Gastroesophageal sphincter (tissue), 4 donors: ENCODE measurements at regions not wholly inside any gene's neighbourhood (a gene's known extent, or its start where the extent isn't known, plus 50 kb on each side); places are given as distances from the start of the nearest gene placed in this dataset.

Experiments used
- ATAC-seq: fragments of 150-250 bp; one replicate; pipeline ENCODE4 v1.9.1; 2016; ENCODE audit warnings: mild to moderate bottlenecking, moderate library complexity
- H3K27ac ChIP-seq, 4 donors: fragments of 200-600 bp; sonication (generic) in 3 of 4; 1 replicate in 3 of 4; 2 replicates in 1 of 4; pipeline ENCODE4 v1.5.1; 2016 to 2019
- H3K27me3 ChIP-seq: fragments of 200-600 bp; sonication (generic); one replicate; pipeline ENCODE4 v1.5.1; 2019
- H3K36me3 ChIP-seq, 2 donors: fragments of 200-600 bp; sonication (generic); one replicate each; pipeline ENCODE4 v1.5.1; 2019; ENCODE audit warnings: control low read depth in 1 of 2
- H3K4me1 ChIP-seq, 3 donors: fragments of 200-600 bp; sonication (generic); 1 replicate in 2 of 3; 2 replicates in 1 of 3; pipeline ENCODE4 v1.5.1; 2016 to 2019; ENCODE audit warnings: control low read depth in 2 of 3
- H3K4me3 ChIP-seq, 2 donors: fragments of 200-600 bp; sonication (generic); one replicate each; pipeline ENCODE4 v1.5.1; 2019; ENCODE audit warnings: mild to moderate bottlenecking in 1 of 2, moderate library complexity in 1 of 2
- H3K9me3 ChIP-seq, 3 donors: fragments of 200-600 bp; sonication (generic); one replicate each; pipeline ENCODE4 v1.5.1; 2017 to 2019; ENCODE audit warnings: control low read depth in 2 of 3
- CTCF ChIP-seq, 4 experiments: fragments of 200-600 bp in 2 of 4; fragments of 450-650 bp in 2 of 4; sonication (generic) in 1 of 4; IDR thresholded peaks; one replicate each; pipeline ENCODE4 v1.5.1; 2017 to 2019; ENCODE audit warnings: antibody characterized with exemption in 4 of 4, mild to moderate bottlenecking in 2 of 4, moderate library complexity in 2 of 4
- EP300 ChIP-seq: sonication (generic); formaldehyde crosslinking; IDR thresholded peaks from one replicate; pipeline ENCODE4 v1.6.1; 2017; ENCODE audit warnings: antibody characterized with exemption, mild to moderate bottlenecking
- POLR2A ChIP-seq, 2 donors: fragments of 450-650 bp; IDR thresholded peaks; one replicate each; pipeline ENCODE4 v1.6.1; 2017; ENCODE audit warnings: antibody characterized with exemption in 2 of 2, mild to moderate bottlenecking in 2 of 2, moderate library complexity in 1 of 2
- POLR2AphosphoS5 ChIP-seq: sonication (generic); formaldehyde crosslinking; IDR thresholded peaks from one replicate; pipeline ENCODE4 v1.6.1; 2017; ENCODE audit warnings: antibody characterized with exemption
- WGBS, 2 donors: methylation state at CpG; one replicate each; pipeline ENCODE4 v1.1.5; 2018; ENCODE audit warnings: low coverage in 1 of 2; 5-methylcytosine and 5-hydroxymethylcytosine counted together

- H3K27me3 ChIP-seq = no peaks in the 10 kb centered on the region
- H3K27ac ChIP-seq = no peak overlapping the region
- WGBS, 2 donors = 70 to 90% methylated on average over 1 of the region's 1 CpG
- H3K4me3 ChIP-seq = no peak overlapping the region
- no peaks in the 10 kb centered on the region for H3K4me1 ChIP-seq
- TF ChIP-seq CTCF (IDR thresholded peaks at IDR 0.05) = no peak
- no peak for TF ChIP-seq EP300
- TF ChIP-seq POLR2A (IDR thresholded peaks at IDR 0.05) = no peak
- TF ChIP-seq POLR2AphosphoS5 = no peak
- ATAC-seq = no peak
- H3K9me3 ChIP-seq = no peaks in the 10 kb centered on the region
- no peaks in the 10 kb centered on the region for H3K36me3 ChIP-seq
Measured at GRCh38 chr13:54484166-54484565, 1455.6 kb downstream of the OLFM4 start.

- ATAC-seq = no peak
- WGBS, 2 donors = 81 to 89% methylated on average over 4 to 7 of the region's 7 CpGs
Measured at GRCh38 chr13:54486421-54487166, 1458.0 kb downstream of the OLFM4 start.

GRCh38 chr13:54489359-54489758, 1460.7 kb downstream of the OLFM4 start:
- Histone ChIP-seq H3K27ac (no peak overlapping the region), H3K9me3 (peaks cover 0 to 5% (median 0%) of the 10 kb centered on the region in 3 donors), H3K27me3 (no peaks in the 10 kb centered on the region), H3K4me3 (no peak overlapping the region), H3K36me3 (no peaks in the 10 kb centered on the region), H3K4me1 (no peaks in the 10 kb centered on the region)
- WGBS, 2 donors = 89 to 90% methylated on average over 1 of the region's 1 CpG
- TF ChIP-seq EP300 (no peak), CTCF (IDR thresholded peaks at IDR 0.05) (no peak), POLR2AphosphoS5 (no peak), POLR2A (IDR thresholded peaks at IDR 0.05) (no peak)
- no peak for ATAC-seq

More at GRCh38 chr13:54486421-54487166, 1458.0 kb downstream of the OLFM4 start:
- H3K9me3 ChIP-seq = no peaks in the 10 kb centered on the region
- H3K27ac ChIP-seq = no peak overlapping the region
- H3K4me3 ChIP-seq = no peak overlapping the region
- TF ChIP-seq POLR2A (IDR thresholded peaks at IDR 0.05) (no peak), EP300 (no peak)
- no peaks in the 10 kb centered on the region for H3K4me1 ChIP-seq
- no peaks in the 10 kb centered on the region for H3K36me3 ChIP-seq
- H3K27me3 ChIP-seq = no peaks in the 10 kb centered on the region

- ATAC-seq = no peak
- no peak overlapping the region for H3K27ac ChIP-seq
Measured at GRCh38 chr13:54492995-54493394, 1464.4 kb downstream of the OLFM4 start.

GRCh38 chr13:54511366-54511765, 1482.8 kb downstream of the OLFM4 start:
- H3K27ac ChIP-seq = no peak overlapping the region
- 65 to 74% methylated on average over 5 of the region's 5 CpGs for WGBS, 2 donors
- no peaks in the 10 kb centered on the region for H3K36me3 ChIP-seq
- H3K4me3 ChIP-seq = no peak overlapping the region
- no peaks in the 10 kb centered on the region for H3K27me3 ChIP-seq
- no peaks in the 10 kb centered on the region for H3K9me3 ChIP-seq
- no peak for ATAC-seq
- TF ChIP-seq POLR2A (IDR thresholded peaks at IDR 0.05) = no peak
- no peak for TF ChIP-seq EP300
- TF ChIP-seq CTCF (IDR thresholded peaks at IDR 0.05) = no peak
- TF ChIP-seq POLR2AphosphoS5 = no peak
- H3K4me1 ChIP-seq = no peaks in the 10 kb centered on the region

More at GRCh38 chr13:54492995-54493394, 1464.4 kb downstream of the OLFM4 start:
- TF ChIP-seq EP300 (no peak), CTCF (IDR thresholded peaks at IDR 0.05) (no peak)
- no peaks in the 10 kb centered on the region for H3K27me3 ChIP-seq
- H3K36me3 ChIP-seq = no peaks in the 10 kb centered on the region
- H3K4me1 ChIP-seq = no peaks in the 10 kb centered on the region
- WGBS, 2 donors = 51 to 53% methylated on average over 3 of the region's 3 CpGs
- no peak overlapping the region for H3K4me3 ChIP-seq
- H3K9me3 ChIP-seq = peaks cover 0 to 5% (median 0%) of the 10 kb centered on the region in 3 donors
